ENCODE measurements at regions not wholly inside any gene's neighbourhood (a gene's known extent, or its start where the extent isn't known, plus 50 kb on each side); places are given as distances from the start of the nearest gene placed in this dataset.

DNA sequence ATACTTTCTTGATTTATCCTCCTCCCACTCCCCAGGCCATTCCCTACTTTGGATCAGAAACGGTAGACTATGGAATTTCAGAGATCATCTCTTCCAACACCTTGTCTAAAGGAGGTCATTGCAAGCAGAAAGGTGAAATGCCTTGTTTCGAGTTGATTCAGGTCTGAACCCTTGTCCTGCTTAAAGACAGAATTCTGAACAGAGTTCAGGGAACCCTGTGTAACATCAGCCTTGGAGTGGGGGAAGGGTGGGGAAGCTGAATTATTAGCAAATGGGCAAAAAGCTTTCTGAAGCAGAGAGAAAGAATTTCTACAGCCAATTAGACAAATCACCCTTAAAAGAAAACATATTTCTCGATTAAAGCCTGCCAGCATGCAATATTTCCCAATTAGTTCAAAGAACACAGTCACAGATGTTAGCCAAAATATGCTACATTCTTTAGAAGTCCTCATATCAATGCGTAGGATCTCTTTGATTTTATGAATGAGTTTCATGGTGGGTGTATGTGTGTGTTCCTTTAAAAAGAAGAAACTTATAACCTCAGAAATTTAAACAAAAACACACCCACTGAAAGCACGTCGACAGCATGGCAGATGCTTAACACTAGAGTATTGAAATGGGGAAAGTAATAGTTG, 353.1 kb downstream of the RND3 start:
- Mint-ChIP-seq H3K27me3 (no peaks in the 10 kb centered on the region), H3K36me3 (no peaks in the 10 kb centered on the region), H3K4me3 (no peak overlapping the region), H3K9me3 (no peaks in the 10 kb centered on the region), H3K4me1 (no peaks in the 10 kb centered on the region), H3K27ac (no peak overlapping the region)
- no peak for DNase-seq
- CTCF ChIA-PET = no interaction called here

- no peak for DNase-seq
- H3K9me3 Mint-ChIP-seq = no peaks in the 10 kb centered on the region
- no peak overlapping the region for H3K27ac Mint-ChIP-seq
- H3K36me3 Mint-ChIP-seq = no peaks in the 10 kb centered on the region
- H3K4me3 Mint-ChIP-seq = no peak overlapping the region
- CTCF ChIA-PET = no interaction called here
- no peaks in the 10 kb centered on the region for H3K27me3 Mint-ChIP-seq
- H3K4me1 Mint-ChIP-seq = no peaks in the 10 kb centered on the region
These were observed 353.8 kb downstream of the RND3 start for GRCh38 chr2:150133623-150134022.

DNA sequence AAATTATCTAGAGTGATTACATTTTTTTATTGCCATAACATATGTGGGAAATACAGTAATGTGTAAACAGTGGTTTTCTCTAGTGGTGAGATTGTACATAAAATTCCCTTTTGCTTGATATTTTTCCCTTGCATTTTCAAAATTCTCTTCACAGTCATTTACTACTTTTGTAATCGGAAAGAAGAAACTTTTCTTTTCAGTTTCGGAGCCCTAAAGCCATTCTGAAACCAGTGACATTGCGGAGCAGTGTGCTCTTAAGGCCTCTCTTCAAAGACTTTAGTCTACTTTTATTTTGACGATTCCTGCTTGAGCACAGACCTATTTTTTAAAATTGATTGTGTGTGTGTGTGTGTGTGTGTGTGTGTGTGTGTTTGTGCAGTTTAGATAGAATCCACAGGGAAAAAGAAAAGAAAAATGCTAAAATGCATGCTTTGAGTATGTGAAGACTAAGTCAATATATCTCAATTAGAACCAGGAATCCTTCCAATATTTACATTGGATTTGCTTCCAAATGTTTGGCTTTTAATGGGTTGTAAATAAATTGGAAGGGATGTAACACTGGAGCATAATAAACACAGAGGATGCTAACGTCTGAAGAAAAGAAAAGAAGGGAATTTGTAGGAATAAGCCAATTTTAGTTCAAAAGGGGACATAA, 357.4 kb downstream of the RND3 start:
- DNase-seq = no peak
- H3K36me3 Mint-ChIP-seq = no peaks in the 10 kb centered on the region
- CTCF ChIA-PET = no interaction called here
- no peaks in the 10 kb centered on the region for H3K9me3 Mint-ChIP-seq
- no peaks in the 10 kb centered on the region for H3K4me1 Mint-ChIP-seq
- no peaks in the 10 kb centered on the region for H3K27me3 Mint-ChIP-seq
- H3K4me3 Mint-ChIP-seq = no peak overlapping the region
- H3K27ac Mint-ChIP-seq = no peak overlapping the region

GRCh38 chr2:150127995-150128394, 359.5 kb downstream of the RND3 start:
- Mint-ChIP-seq H3K4me3 (no peak overlapping the region), H3K27ac (no peak overlapping the region), H3K36me3 (no peaks in the 10 kb centered on the region), H3K27me3 (no peaks in the 10 kb centered on the region), H3K9me3 (no peaks in the 10 kb centered on the region), H3K4me1 (no peaks in the 10 kb centered on the region)
- CTCF ChIA-PET = no interaction called here
- no peak for DNase-seq

DNA sequence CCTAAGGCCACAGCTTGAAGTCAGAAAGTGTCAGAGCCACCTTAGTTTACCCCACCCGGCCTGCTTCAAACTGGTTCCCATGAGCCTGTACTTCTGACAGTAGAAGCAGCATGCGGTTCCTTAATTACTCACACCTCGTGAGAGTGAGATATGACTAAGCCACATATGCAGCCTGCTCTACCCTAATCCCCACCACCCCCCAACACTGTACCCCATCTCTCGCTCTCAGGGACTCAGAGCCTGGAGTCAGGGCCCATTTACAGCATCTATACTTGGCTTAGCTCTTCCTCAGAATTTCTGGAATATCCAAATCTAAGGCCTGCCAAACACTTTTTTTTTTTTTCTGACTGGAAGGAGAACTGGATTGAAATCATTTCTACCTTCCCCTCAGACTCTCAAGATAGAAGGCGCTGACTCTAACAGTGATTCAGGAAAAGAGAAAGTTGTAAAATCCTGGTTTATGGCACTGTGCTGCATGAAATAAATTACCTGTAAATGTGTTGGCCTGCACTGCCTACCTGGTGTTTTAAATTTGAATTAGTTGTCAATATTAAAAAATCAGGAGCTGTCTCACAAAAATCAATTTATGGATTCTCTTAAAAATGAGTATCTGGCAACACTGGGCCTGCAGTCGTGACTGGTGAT, 360.0 kb downstream of the RND3 start:
- H3K36me3 Mint-ChIP-seq = no peaks in the 10 kb centered on the region
- CTCF ChIA-PET = no interaction called here
- H3K27ac Mint-ChIP-seq = no peak overlapping the region
- no peak overlapping the region for H3K4me3 Mint-ChIP-seq
- no peaks in the 10 kb centered on the region for H3K27me3 Mint-ChIP-seq
- H3K9me3 Mint-ChIP-seq = no peaks in the 10 kb centered on the region
- H3K4me1 Mint-ChIP-seq = no peaks in the 10 kb centered on the region
- no peak for DNase-seq

GRCh38 chr2:150126839-150127238, 360.6 kb downstream of the RND3 start:
- no peak overlapping the region for H3K4me3 Mint-ChIP-seq
- no peaks in the 10 kb centered on the region for H3K36me3 Mint-ChIP-seq
- H3K27ac Mint-ChIP-seq = no peak overlapping the region
- no peak for DNase-seq
- no peaks in the 10 kb centered on the region for H3K27me3 Mint-ChIP-seq
- CTCF ChIA-PET = no interaction called here
- no peaks in the 10 kb centered on the region for H3K9me3 Mint-ChIP-seq
- H3K4me1 Mint-ChIP-seq = no peaks in the 10 kb centered on the region

DNA sequence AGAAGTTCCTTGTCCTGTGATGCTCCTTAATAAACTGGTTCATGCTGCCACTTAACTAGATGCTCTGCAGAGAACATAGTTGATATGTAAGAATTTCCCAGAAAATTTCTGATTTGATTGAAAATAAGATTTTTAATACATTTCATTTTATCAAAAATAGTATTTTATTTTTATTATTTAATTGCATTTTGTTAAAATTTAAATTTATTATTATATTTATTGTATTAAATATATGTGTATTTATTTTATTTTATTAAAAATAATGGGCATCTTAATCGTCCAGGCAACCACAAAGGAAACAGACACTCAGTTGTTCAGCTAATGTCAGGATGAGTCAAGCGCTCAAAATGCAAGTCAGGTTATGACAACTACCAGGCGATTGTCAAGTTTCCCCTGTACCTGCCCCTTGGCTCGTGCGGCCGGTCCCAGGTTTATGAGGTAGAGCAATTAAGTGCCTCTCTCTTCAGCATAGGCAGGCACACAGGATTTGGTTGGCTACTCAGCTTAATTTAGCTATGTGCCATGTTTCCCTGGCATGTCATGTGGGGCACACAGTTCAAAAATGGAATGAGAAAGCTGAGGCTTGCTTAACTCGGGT, 361.2 kb downstream of the RND3 start:
- no peaks in the 10 kb centered on the region for H3K36me3 Mint-ChIP-seq

GRCh38 chr2:150125708-150126107, 361.8 kb downstream of the RND3 start:
- no peak overlapping the region for H3K27ac Mint-ChIP-seq
- CTCF ChIA-PET = no interaction called here

More for the DNA sequence above, 361.2 kb downstream of the RND3 start:
- CTCF ChIA-PET = no interaction called here
- H3K4me3 Mint-ChIP-seq = no peak overlapping the region
- H3K27me3 Mint-ChIP-seq = no peaks in the 10 kb centered on the region
- H3K27ac Mint-ChIP-seq = no peak overlapping the region
- H3K4me1 Mint-ChIP-seq = no peaks in the 10 kb centered on the region
- no peak for DNase-seq
- no peaks in the 10 kb centered on the region for H3K9me3 Mint-ChIP-seq

DNA sequence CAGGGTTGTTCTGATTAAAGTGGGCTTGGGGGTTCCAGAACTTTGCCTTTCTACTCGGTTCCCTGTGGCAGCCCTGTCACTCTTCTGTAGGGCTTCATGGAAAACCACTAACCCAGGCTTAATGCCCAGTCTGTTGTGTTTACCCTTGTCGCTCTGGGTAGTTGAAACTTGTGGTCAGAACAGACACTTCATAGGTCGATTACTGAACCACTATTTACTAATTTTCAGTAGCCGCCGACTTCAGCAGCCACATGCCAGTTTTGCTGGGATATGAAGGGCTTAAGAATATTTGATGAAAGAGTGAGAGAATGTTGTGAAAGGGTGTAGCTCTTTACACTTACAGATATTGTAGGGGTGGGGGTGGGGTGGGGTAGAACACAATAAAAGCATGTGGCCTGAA, 362.3 kb downstream of the RND3 start:
- no peaks in the 10 kb centered on the region for H3K36me3 Mint-ChIP-seq
- no peaks in the 10 kb centered on the region for H3K4me1 Mint-ChIP-seq
- H3K27me3 Mint-ChIP-seq = no peaks in the 10 kb centered on the region
- no peak for DNase-seq
- H3K9me3 Mint-ChIP-seq = no peaks in the 10 kb centered on the region
- no peak overlapping the region for H3K27ac Mint-ChIP-seq
- no peak overlapping the region for H3K4me3 Mint-ChIP-seq
- CTCF ChIA-PET = no interaction called here

More at GRCh38 chr2:150125708-150126107, 361.8 kb downstream of the RND3 start:
- no peak overlapping the region for H3K4me3 Mint-ChIP-seq
- no peaks in the 10 kb centered on the region for H3K4me1 Mint-ChIP-seq
- no peaks in the 10 kb centered on the region for H3K9me3 Mint-ChIP-seq
- H3K36me3 Mint-ChIP-seq = no peaks in the 10 kb centered on the region
- H3K27me3 Mint-ChIP-seq = no peaks in the 10 kb centered on the region
- DNase-seq = no peak

DNA sequence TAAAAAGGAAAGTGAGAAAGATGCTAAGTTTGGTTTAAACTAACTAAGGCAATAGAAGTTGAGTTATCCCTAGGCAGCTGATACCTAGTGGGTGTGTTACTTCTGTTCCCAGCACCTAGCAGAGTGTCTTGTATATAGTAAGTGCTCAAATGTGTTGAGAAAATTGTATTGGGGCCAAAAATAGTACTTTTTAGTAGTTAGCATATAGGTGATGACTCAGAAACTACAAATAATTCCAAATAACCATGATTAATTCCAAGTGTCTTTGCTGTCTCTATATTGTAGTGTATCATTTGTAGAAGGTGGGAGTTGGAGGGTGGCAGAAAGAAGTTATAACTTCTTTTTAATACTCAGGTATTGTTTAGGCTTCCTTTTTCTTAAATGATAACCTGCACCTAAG, 362.7 kb downstream of the RND3 start:
- CTCF ChIA-PET = no interaction called here

DNA sequence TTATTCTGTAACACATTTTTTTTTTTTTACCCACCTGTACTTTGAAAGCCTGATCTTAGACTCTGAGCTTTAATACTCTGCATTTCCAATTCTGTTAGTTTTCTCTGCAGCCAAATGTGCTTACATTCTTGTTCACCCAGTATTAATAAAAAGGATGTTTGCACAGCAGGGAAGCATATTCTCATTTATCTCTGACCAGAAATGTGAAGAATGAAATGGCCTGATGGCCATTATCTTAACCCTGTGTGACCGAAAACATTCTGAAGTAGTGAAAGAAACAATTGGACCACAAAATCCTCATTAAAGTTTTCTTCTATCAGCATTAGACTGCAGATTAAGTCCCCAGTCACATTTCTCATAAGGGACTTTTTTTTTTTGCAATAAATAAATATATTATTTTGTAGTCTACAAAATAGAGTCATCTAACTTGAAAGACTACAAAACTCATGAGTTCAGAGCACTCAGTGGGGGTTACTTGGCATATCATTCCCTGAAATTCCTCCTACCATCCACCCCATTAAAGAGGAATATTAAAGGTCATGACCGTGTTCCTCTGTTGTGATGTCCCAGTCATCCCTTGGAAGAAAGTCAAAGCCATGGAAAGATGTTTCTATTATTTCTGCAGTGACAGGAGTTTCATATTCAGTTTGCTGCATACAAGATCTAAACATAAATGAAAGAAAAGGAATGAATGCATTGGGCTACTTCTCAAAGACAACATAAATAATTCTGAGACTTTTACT, 364.4 kb downstream of the RND3 start:
- H3K9me3 Mint-ChIP-seq = no peaks in the 10 kb centered on the region
- no peaks in the 10 kb centered on the region for H3K36me3 Mint-ChIP-seq
- no peaks in the 10 kb centered on the region for H3K27me3 Mint-ChIP-seq
- CTCF ChIA-PET = no interaction called here
- no peak for DNase-seq
- H3K4me1 Mint-ChIP-seq = no peaks in the 10 kb centered on the region
- H3K4me3 Mint-ChIP-seq = no peak overlapping the region
- H3K27ac Mint-ChIP-seq = no peak overlapping the region

More for the DNA sequence above, 362.7 kb downstream of the RND3 start:
- no peaks in the 10 kb centered on the region for H3K9me3 Mint-ChIP-seq
- no peaks in the 10 kb centered on the region for H3K36me3 Mint-ChIP-seq
- no peaks in the 10 kb centered on the region for H3K27me3 Mint-ChIP-seq
- H3K4me1 Mint-ChIP-seq = no peaks in the 10 kb centered on the region
- no peak for DNase-seq
- H3K4me3 Mint-ChIP-seq = no peak overlapping the region
- no peak overlapping the region for H3K27ac Mint-ChIP-seq

DNA sequence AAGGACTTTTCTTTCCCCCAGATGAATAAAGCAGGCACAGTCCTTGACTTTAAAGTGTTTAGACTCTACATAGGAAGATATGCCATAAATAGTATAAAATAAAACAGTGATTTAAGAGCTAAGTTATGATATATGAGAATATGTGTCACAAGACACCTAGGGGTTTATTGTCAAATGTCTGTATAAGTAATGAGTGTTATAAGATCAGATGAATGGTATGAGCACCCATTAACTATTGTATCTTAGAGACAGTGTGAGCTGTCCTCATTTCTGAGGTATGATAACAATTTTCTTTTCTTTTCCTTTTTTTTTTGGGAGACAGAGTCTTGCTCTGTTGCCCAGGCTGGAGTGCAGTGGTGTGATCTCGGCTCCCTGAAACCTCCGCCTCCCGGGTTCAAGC, 365.3 kb downstream of the RND3 start:
- CTCF ChIA-PET = no interaction called here
- Mint-ChIP-seq H3K9me3 (no peaks in the 10 kb centered on the region), H3K27me3 (no peaks in the 10 kb centered on the region), H3K27ac (no peak overlapping the region), H3K36me3 (no peaks in the 10 kb centered on the region), H3K4me3 (no peak overlapping the region), H3K4me1 (no peaks in the 10 kb centered on the region)
- DNase-seq = no peak

- Mint-ChIP-seq H3K9me3 (no peaks in the 10 kb centered on the region), H3K36me3 (no peaks in the 10 kb centered on the region), H3K4me3 (no peak overlapping the region), H3K4me1 (no peaks in the 10 kb centered on the region), H3K27me3 (no peaks in the 10 kb centered on the region), H3K27ac (no peak overlapping the region)
- CTCF ChIA-PET = no interaction called here
- DNase-seq = no peak
These were observed 367.0 kb downstream of the RND3 start for GRCh38 chr2:150120326-150120955.

DNA sequence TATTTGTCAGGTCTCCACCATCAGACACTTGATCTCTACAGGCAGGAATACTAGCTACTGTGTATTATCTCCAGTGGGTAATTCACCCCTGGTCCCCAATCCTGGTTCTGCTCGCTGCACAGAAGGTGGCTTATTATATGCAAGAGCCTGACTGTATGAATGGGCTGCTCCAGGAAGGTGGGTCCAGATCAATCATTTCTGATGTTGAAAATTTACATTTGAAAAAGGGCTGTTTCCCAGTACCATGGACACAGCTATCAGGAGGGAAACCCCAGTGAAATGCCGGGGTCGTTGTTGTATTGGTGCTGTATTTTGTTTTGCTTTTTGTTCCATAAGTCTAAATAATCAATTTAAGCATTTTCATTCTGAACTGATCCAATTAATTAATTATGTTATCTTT, 367.6 kb downstream of the RND3 start:
- H3K27me3 Mint-ChIP-seq = no peaks in the 10 kb centered on the region
- no peak overlapping the region for H3K4me3 Mint-ChIP-seq
- no peaks in the 10 kb centered on the region for H3K9me3 Mint-ChIP-seq
- H3K27ac Mint-ChIP-seq = no peak overlapping the region
- H3K36me3 Mint-ChIP-seq = no peaks in the 10 kb centered on the region
- DNase-seq = no peak
- H3K4me1 Mint-ChIP-seq = no peaks in the 10 kb centered on the region
- CTCF ChIA-PET = no interaction called here

Measured in activated naive CD4-positive, alpha-beta T cell treated with anti-CD3 and anti-CD28 coated beads, Interleukin-2, amount 10 ng/mL, durations not matched to agents 7 days and 5 days (primary cell).